HFFc6 (cell line): ENCODE measurements at regions not wholly inside any gene's neighbourhood (a gene's known extent, or its start where the extent isn't known, plus 50 kb on each side); places are given as distances from the start of the nearest gene placed in this dataset.

Experiments used
- DNase-seq: peaks from one replicate; pipeline ENCODE4 v3.0.0-alpha.2; 2018
- H3K27ac Mint-ChIP-seq: 2 replicates; pipeline ENCODE4 v1.8.0; 2020; ENCODE audit warnings: mild to moderate bottlenecking, mixed read lengths
- H3K27me3 Mint-ChIP-seq: 2 replicates; pipeline ENCODE4 v1.8.0; 2021; ENCODE audit warnings: mild to moderate bottlenecking, moderate library complexity, mixed read lengths; ENCODE audit not compliant: insufficient read depth
- H3K36me3 Mint-ChIP-seq: 2 replicates; pipeline ENCODE4 v1.8.0; 2021; ENCODE audit warnings: low read depth, mixed read lengths
- H3K4me1 Mint-ChIP-seq: 2 replicates; pipeline ENCODE4 v1.8.0; 2020; ENCODE audit warnings: low read depth, mixed read lengths
- H3K4me3 Mint-ChIP-seq: 2 replicates; pipeline ENCODE4 v1.8.0; 2020; ENCODE audit warnings: mild to moderate bottlenecking, moderate library complexity, mixed read lengths
- H3K9me3 Mint-ChIP-seq: 2 replicates; pipeline ENCODE4 v1.8.0; 2020; ENCODE audit warnings: mild to moderate bottlenecking, mixed read lengths
- TF ChIP-seq, protein P1 (sequence below): fragments of 200-600 bp; sonication (generic); IDR thresholded peaks from 2 replicates; pipeline ENCODE4 v1.5.0; 2021; ENCODE audit warnings: antibody characterized with exemption, mild to moderate bottlenecking

DNA sequence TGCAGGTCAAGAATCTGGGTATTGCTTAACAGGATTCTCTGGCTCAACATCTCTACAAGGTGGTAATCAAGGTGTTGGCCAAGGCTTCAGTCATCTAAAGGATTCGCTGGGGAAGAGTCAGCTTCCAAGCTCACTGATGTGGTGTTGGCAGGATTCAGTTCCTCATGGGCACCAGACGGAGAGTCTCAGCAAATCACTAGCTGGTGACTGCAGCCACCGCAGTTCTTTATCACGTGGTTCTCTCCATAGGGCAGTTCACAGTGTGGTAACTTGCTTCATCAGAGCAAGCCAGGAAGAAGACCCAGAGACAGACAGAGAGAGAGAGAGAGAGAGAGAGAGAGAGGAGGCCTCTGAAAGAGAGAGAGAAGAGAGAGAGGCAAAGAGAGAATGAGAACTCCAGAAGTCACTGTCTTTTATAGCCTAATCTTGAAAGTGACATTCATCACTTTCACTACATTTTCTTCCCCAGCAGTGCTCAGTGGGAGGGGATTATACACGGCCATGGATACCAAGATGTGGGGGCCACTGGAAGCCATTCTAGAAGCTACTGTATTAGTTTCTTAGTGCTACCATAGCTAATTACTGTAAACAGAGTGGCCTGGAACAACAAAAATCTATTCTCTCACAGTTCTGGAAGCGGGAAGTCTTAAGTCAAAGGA lies 109.2 kb upstream of the SMIM23 start:
- DNase-seq: no peak
- H3K4me1 Mint-ChIP-seq: no peaks in the 10 kb centered on the region
- H3K4me3 Mint-ChIP-seq: no peak overlapping the region
- H3K27me3 Mint-ChIP-seq: peaks cover 40% of the 10 kb centered on the region
- no peaks in the 10 kb centered on the region for H3K9me3 Mint-ChIP-seq
- TF ChIP-seq, protein P1, sequence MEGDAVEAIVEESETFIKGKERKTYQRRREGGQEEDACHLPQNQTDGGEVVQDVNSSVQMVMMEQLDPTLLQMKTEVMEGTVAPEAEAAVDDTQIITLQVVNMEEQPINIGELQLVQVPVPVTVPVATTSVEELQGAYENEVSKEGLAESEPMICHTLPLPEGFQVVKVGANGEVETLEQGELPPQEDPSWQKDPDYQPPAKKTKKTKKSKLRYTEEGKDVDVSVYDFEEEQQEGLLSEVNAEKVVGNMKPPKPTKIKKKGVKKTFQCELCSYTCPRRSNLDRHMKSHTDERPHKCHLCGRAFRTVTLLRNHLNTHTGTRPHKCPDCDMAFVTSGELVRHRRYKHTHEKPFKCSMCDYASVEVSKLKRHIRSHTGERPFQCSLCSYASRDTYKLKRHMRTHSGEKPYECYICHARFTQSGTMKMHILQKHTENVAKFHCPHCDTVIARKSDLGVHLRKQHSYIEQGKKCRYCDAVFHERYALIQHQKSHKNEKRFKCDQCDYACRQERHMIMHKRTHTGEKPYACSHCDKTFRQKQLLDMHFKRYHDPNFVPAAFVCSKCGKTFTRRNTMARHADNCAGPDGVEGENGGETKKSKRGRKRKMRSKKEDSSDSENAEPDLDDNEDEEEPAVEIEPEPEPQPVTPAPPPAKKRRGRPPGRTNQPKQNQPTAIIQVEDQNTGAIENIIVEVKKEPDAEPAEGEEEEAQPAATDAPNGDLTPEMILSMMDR: no peak
- no peaks in the 10 kb centered on the region for H3K36me3 Mint-ChIP-seq
- no peak overlapping the region for H3K27ac Mint-ChIP-seq

DNA sequence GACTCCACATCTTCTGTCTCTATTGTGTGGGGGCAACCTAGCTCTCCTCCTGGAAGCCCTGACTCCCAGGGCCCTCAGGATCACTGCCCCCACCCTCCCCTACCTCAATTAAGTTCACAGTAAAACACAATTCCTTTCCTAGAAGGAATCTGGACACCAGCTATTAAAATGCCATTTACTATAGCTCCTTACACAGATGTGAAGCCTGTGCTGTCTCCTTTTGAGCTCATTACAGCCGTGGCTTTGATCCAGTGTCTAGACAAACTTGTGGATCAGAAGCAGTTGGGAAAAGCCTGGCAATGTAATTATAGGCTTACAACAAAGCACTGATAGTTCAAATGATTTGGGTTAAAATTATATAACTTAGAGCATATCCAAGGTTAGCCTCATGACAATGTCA lies 107.0 kb upstream of the SMIM23 start:
- H3K27me3 Mint-ChIP-seq: peaks cover 42% of the 10 kb centered on the region
- no peak for DNase-seq
- H3K9me3 Mint-ChIP-seq: no peaks in the 10 kb centered on the region
- TF ChIP-seq, protein P1: no peak
- no peak overlapping the region for H3K27ac Mint-ChIP-seq
- H3K4me3 Mint-ChIP-seq: no peak overlapping the region
- no peaks in the 10 kb centered on the region for H3K36me3 Mint-ChIP-seq
- no peaks in the 10 kb centered on the region for H3K4me1 Mint-ChIP-seq

DNA sequence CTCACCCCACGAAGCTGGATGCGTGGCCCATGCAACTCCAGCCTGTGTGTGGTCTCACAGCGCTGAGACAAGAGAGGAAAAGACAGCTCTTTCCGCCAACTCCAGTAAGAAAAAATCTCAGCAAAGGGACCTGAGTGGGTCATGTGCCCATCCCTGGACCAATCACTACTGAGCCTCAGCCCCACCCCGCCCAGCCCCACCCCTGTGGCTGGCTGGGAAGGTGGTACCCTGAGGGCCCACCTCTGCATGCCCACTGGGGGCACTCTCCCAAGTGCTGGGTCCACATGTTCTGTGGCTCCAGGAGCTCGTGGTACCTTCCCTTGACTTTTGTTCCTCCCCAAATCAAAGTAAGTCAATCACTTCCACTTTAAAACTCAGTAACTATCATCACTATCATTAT lies 105.1 kb upstream of the SMIM23 start:
- peaks cover 36% of the 10 kb centered on the region for H3K27me3 Mint-ChIP-seq
- no peaks in the 10 kb centered on the region for H3K9me3 Mint-ChIP-seq
- DNase-seq: no peak
- no peaks in the 10 kb centered on the region for H3K36me3 Mint-ChIP-seq
- TF ChIP-seq, protein P1: 0 out of 2 replicates have a peak, but pooled peaks have one; percentile 8
- no peaks in the 10 kb centered on the region for H3K4me1 Mint-ChIP-seq
- no peak overlapping the region for H3K4me3 Mint-ChIP-seq
- H3K27ac Mint-ChIP-seq: no peak overlapping the region

DNA sequence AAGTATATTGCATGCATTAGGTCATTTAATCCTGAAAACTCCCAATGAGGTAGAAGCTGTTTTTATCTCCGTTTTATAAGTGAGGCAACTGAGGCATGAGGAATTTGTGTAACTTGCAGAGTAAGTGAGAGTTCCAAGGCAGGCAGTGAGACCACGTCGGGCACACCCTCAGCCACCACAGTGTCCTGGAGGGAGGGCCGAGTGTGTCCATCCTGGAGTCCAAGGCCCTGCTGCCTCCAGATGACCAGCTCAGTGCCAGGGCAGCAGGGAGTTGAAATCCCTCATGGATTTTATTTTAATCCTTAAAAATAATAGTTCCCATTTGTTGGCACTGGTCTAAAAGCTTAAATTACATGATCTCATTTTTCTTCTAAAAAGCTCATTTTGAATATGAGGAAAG lies 104.6 kb upstream of the SMIM23 start:
- peaks cover 31% of the 10 kb centered on the region for H3K27me3 Mint-ChIP-seq
- H3K36me3 Mint-ChIP-seq: no peaks in the 10 kb centered on the region
- no peak overlapping the region for H3K4me3 Mint-ChIP-seq
- H3K27ac Mint-ChIP-seq: no peak overlapping the region
- no peaks in the 10 kb centered on the region for H3K9me3 Mint-ChIP-seq
- DNase-seq: no peak
- H3K4me1 Mint-ChIP-seq: no peaks in the 10 kb centered on the region
- TF ChIP-seq, protein P1: no peak

DNA sequence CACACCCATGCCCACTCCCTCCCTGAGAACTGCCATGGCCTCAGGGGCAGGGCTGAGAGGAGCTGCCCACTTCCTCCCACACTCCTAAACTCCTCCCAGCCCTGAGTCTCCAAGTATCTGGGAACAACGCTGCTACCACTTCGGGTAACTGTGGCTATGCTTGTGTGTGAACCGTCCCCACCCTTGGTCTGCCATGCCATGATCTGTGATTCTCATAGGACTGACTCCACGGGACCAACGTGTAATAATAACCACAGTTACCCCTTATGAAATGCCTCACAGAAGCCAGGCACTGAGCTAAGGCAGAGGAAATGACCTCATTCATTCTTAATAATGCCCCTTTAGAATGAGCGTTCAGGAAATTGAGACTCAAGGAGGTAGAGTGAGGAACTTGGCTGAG lies 103.9 kb upstream of the SMIM23 start:
- Mint-ChIP-seq H3K27ac (no peak overlapping the region), H3K36me3 (no peaks in the 10 kb centered on the region), H3K27me3 (peaks cover 25% of the 10 kb centered on the region), H3K4me1 (no peaks in the 10 kb centered on the region), H3K9me3 (no peaks in the 10 kb centered on the region), H3K4me3 (no peak overlapping the region)
- TF ChIP-seq, protein P1: no peak
- DNase-seq: no peak
